Left lung (tissue), 4 donors: ENCODE measurements at regions not wholly inside any gene's neighbourhood (a gene's known extent, or its start where the extent isn't known, plus 50 kb on each side); places are given as distances from the start of the nearest gene placed in this dataset.

Experiments
- ATAC-seq: fragments of 200-7000 bp; cut with Tn5 transposase; one replicate; pipeline ENCODE4 v1.9.1; 2020; ENCODE audit warnings: moderate library complexity
- DNase-seq, 4 donors: peaks; one replicate each; pipeline ENCODE4 v3.0.0-alpha.2; 2013 to 2020
- H3K27ac ChIP-seq, 2 donors: fragments of 200-600 bp; sonication (generic) in 1 of 2; one replicate each; pipeline versions ENCODE4 v1.5.0 to v1.8.0; 2020 to 2021
- H3K27me3 ChIP-seq, 2 donors: fragments of 200-600 bp; sonication (generic) in 1 of 2; one replicate each; pipeline versions ENCODE4 v1.5.0 to v1.8.0; 2020 to 2021
- H3K36me3 ChIP-seq, 2 donors: fragments of 200-600 bp; sonication (generic) in 1 of 2; one replicate each; pipeline versions ENCODE4 v1.5.0 to v1.8.0; 2020 to 2021
- H3K4me1 ChIP-seq, 2 donors: fragments of 200-600 bp; one replicate each; pipeline ENCODE4 v1.8.0; 2021
- H3K4me3 ChIP-seq, 2 donors: fragments of 200-600 bp; sonication (generic) in 1 of 2; one replicate each; pipeline versions ENCODE4 v1.5.0 to v1.8.0; 2020 to 2021; ENCODE audit warnings: mild to moderate bottlenecking in 1 of 2
- H3K9me3 ChIP-seq, 2 donors: fragments of 200-600 bp; sonication (generic) in 1 of 2; one replicate each; pipeline versions ENCODE4 v1.5.0 to v1.8.0; 2020 to 2021
- CTCF ChIP-seq, 2 donors: fragments of 200-600 bp; sonication (generic) in 1 of 2; IDR thresholded peaks; one replicate each; pipeline versions ENCODE4 v1.5.0 to v1.8.0; 2021; ENCODE audit warnings: antibody characterized with exemption in 2 of 2
- intact Hi-C, 2 donors: fragments of 100-400 bp; cut with DNase I; formaldehyde crosslinking; loops; one replicate each; pipeline versions ENCODE4 v1.11.2 to v1.14.2; 2022
- donor health status: DM: no; HTN: yes; CAD: no.
- donor health status: DM: no; HTN: no; CAD: no.

GRCh38 chr2:59986511-59986910, 566.9 kb downstream of the BCL11A start:
- intact Hi-C loops = no loop called here

GRCh38 chr2:59985923-59986322, 567.5 kb downstream of the BCL11A start:
- intact Hi-C loops = no loop called here

More at GRCh38 chr2:59986511-59986910, 566.9 kb downstream of the BCL11A start:
- H3K9me3 ChIP-seq = no peaks in the 10 kb centered on the region
- H3K27me3 ChIP-seq = no peaks in the 10 kb centered on the region
- DNase-seq = no peak
- no peak overlapping the region for H3K4me3 ChIP-seq
- H3K4me1 ChIP-seq = no peaks in the 10 kb centered on the region
- no peak for ATAC-seq
- H3K36me3 ChIP-seq = no peaks in the 10 kb centered on the region
- no peak overlapping the region for H3K27ac ChIP-seq
- TF ChIP-seq CTCF (IDR thresholded peaks at IDR 0.05) = no peak

GRCh38 chr2:59974051-59974766, 579.2 kb downstream of the BCL11A start:
- TF ChIP-seq CTCF (IDR thresholded peaks at IDR 0.05) = no peak
- no peak for ATAC-seq
- Histone ChIP-seq H3K27ac (no peak overlapping the region), H3K4me1 (no peaks in the 10 kb centered on the region), H3K4me3 (no peak overlapping the region), H3K27me3 (no peaks in the 10 kb centered on the region), H3K9me3 (no peaks in the 10 kb centered on the region), H3K36me3 (no peaks in the 10 kb centered on the region)
- no peak for DNase-seq
- intact Hi-C loops = no loop called here

More at GRCh38 chr2:59985923-59986322, 567.5 kb downstream of the BCL11A start:
- no peak for TF ChIP-seq CTCF (IDR thresholded peaks at IDR 0.05)
- Histone ChIP-seq H3K4me1 (no peaks in the 10 kb centered on the region), H3K9me3 (no peaks in the 10 kb centered on the region), H3K36me3 (no peaks in the 10 kb centered on the region), H3K27ac (no peak overlapping the region), H3K27me3 (no peaks in the 10 kb centered on the region), H3K4me3 (no peak overlapping the region)
- DNase-seq = no peak
- ATAC-seq = no peak

- Histone ChIP-seq H3K27me3 (no peaks in the 10 kb centered on the region), H3K27ac (no peak overlapping the region), H3K4me1 (no peaks in the 10 kb centered on the region), H3K9me3 (no peaks in the 10 kb centered on the region), H3K36me3 (no peaks in the 10 kb centered on the region), H3K4me3 (no peak overlapping the region)
- intact Hi-C loops = no loop called here
- ATAC-seq = no peak
- no peak for DNase-seq
- TF ChIP-seq CTCF (IDR thresholded peaks at IDR 0.05) = no peak
Observed at GRCh38 chr2:59969161-59969560, 584.3 kb downstream of the BCL11A start.

- H3K4me3 ChIP-seq = no peak overlapping the region
- no peak for ATAC-seq
- no peak for DNase-seq
- intact Hi-C loops = no loop called here
- H3K27me3 ChIP-seq = no peaks in the 10 kb centered on the region
- H3K4me1 ChIP-seq = no peaks in the 10 kb centered on the region
- H3K36me3 ChIP-seq = no peaks in the 10 kb centered on the region
- TF ChIP-seq CTCF (IDR thresholded peaks at IDR 0.05) = no peak
- no peaks in the 10 kb centered on the region for H3K9me3 ChIP-seq
- no peak overlapping the region for H3K27ac ChIP-seq
Observed at GRCh38 chr2:59968441-59968840, 585.0 kb downstream of the BCL11A start.
